GM23248 (cell line): ENCODE measurements at regions not wholly inside any gene's neighbourhood (a gene's known extent, or its start where the extent isn't known, plus 50 kb on each side); places are given as distances from the start of the nearest gene placed in this dataset.

Experiments used
- DNase-seq: peaks from one replicate; pipeline ENCODE4 v3.0.0-alpha.2; 2015
- H2AFZ ChIP-seq: fragments of 200-600 bp; sonication (generic); 2 replicates; pipeline ENCODE4 v1.6.1; 2016; ENCODE audit warnings: antibody characterized with exemption
- H3F3A ChIP-seq: fragments of 200-600 bp; sonication (generic); 2 replicates; pipeline ENCODE4 v1.6.1; 2016; ENCODE audit warnings: mild to moderate bottlenecking, antibody characterized with exemption, mixed run types; ENCODE audit not compliant: insufficient read depth
- H3K27ac ChIP-seq: fragments of 200-600 bp; sonication (generic); 2 replicates; pipeline ENCODE4 v1.5.1; 2016; ENCODE audit warnings: mild to moderate bottlenecking
- H3K27me3 ChIP-seq: fragments of 200-600 bp; sonication (generic); replicated peaks from 2 replicates; pipeline ENCODE4 v1.6.1; 2016; ENCODE audit warnings: mild to moderate bottlenecking; ENCODE audit not compliant: insufficient read depth
- H3K36me3 ChIP-seq: fragments of 200-600 bp; sonication (generic); 2 replicates; pipeline ENCODE4 v1.6.1; 2016; ENCODE audit warnings: low read depth, mild to moderate bottlenecking
- H3K4me1 ChIP-seq: fragments of 200-600 bp; sonication (generic); 2 replicates; pipeline ENCODE4 v1.6.1; 2016; ENCODE audit warnings: mild to moderate bottlenecking; ENCODE audit not compliant: insufficient read depth
- H3K4me2 ChIP-seq: fragments of 200-600 bp; sonication (generic); one replicate; pipeline ENCODE4 v1.6.1; 2016; ENCODE audit warnings: mild to moderate bottlenecking; ENCODE audit not compliant: unreplicated experiment
- H3K4me3 ChIP-seq: fragments of 200-600 bp; sonication (generic); 2 replicates; pipeline ENCODE4 v1.5.1; 2016; ENCODE audit warnings: mild to moderate bottlenecking
- H3K79me2 ChIP-seq: fragments of 200-600 bp; sonication (generic); 2 replicates; pipeline ENCODE4 v1.6.1; 2016; ENCODE audit warnings: mild to moderate bottlenecking; ENCODE audit not compliant: insufficient read depth
- H3K9ac ChIP-seq: fragments of 200-600 bp; sonication (generic); 2 replicates; pipeline ENCODE4 v1.6.1; 2016; ENCODE audit warnings: mild to moderate bottlenecking
- H3K9me2 ChIP-seq: fragments of 200-600 bp; sonication (generic); 2 replicates; pipeline ENCODE4 v1.6.1; 2016; ENCODE audit warnings: mixed run types, mild to moderate bottlenecking, moderate library complexity; ENCODE audit not compliant: insufficient read depth
- H3K9me3 ChIP-seq: fragments of 200-600 bp; sonication (generic); one replicate; pipeline ENCODE4 v1.6.1; 2017; ENCODE audit warnings: low read depth
- H4K20me1 ChIP-seq: fragments of 200-600 bp; sonication (generic); 2 replicates; pipeline ENCODE4 v1.6.0; 2016; ENCODE audit not compliant: insufficient read depth
- EZH2 ChIP-seq: fragments of 200-600 bp; sonication (generic); IDR thresholded peaks from 2 replicates; pipeline ENCODE4 v1.6.1; 2018; ENCODE audit warnings: antibody characterized with exemption, mild to moderate bottlenecking; ENCODE audit not compliant: insufficient read depth, poor library complexity, severe bottlenecking
- EZH2phosphoT487 ChIP-seq: fragments of 200-600 bp; sonication (generic); IDR thresholded peaks from 2 replicates; pipeline ENCODE4 v1.6.1; 2018; ENCODE audit warnings: antibody characterized with exemption, moderate library complexity, mild to moderate bottlenecking, low read depth; ENCODE audit not compliant: insufficient read depth
- WGBS, 2 experiments: methylation state at CpG; one replicate each; pipeline ENCODE4 v1.1.6; 2015 to 2017; ENCODE audit warnings: low lambda C conversion rate in 2 of 2, low coverage in 1 of 2; ENCODE audit errors: missing lambda C conversion rate in 2 of 2; 5-methylcytosine and 5-hydroxymethylcytosine counted together
- in situ Hi-C: fragments of 300-500 bp; cut with MboI; formaldehyde crosslinking; loops from 2 replicates; pipeline ENCODE4 v1.15.0; 2020

DNA sequence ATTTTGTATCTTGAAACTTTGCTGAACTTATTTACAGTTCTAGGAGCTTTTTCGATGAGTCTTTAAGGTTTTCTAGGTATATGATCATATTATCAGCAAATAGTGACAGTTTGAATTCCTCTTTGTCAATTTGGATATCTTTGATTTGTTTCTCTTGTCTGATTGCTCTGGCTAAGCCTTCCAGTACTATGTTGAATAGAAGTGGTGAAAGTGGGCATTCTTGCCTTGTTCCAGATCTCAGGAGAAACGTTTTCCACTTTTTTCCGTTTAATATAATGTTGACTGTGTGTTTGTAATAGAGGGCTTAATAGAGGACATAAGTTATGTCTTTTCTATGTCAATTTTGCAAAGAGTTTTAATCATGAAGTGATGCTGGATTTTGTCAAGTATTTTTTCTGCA lies 124.3 kb downstream of the ZNF280B start:
- H3K4me1 ChIP-seq: no peaks in the 10 kb centered on the region
- DNase-seq: no peak
- H3K27me3 ChIP-seq: peaks cover 11% of the 10 kb centered on the region
- H3K9me2 ChIP-seq: no peaks in the 10 kb centered on the region
- H3K27ac ChIP-seq: no peak overlapping the region
- no peak overlapping the region for H3K4me3 ChIP-seq
- no peaks in the 10 kb centered on the region for H3K9me3 ChIP-seq
- in situ Hi-C loops: no loop called here
- no peaks in the 10 kb centered on the region for H3F3A ChIP-seq
- no peaks in the 10 kb centered on the region for H3K36me3 ChIP-seq
- H3K4me2 ChIP-seq: no peak overlapping the region
- no peak overlapping the region for H3K9ac ChIP-seq
- H4K20me1 ChIP-seq: no peaks in the 10 kb centered on the region
- TF ChIP-seq EZH2: no peak
- no peak for TF ChIP-seq EZH2phosphoT487
- H3K79me2 ChIP-seq: no peaks in the 10 kb centered on the region
- no peak overlapping the region for H2AFZ ChIP-seq
- 1 to 4% methylated on average over 3 of the region's 3 CpGs for WGBS, 2 experiments

DNA sequence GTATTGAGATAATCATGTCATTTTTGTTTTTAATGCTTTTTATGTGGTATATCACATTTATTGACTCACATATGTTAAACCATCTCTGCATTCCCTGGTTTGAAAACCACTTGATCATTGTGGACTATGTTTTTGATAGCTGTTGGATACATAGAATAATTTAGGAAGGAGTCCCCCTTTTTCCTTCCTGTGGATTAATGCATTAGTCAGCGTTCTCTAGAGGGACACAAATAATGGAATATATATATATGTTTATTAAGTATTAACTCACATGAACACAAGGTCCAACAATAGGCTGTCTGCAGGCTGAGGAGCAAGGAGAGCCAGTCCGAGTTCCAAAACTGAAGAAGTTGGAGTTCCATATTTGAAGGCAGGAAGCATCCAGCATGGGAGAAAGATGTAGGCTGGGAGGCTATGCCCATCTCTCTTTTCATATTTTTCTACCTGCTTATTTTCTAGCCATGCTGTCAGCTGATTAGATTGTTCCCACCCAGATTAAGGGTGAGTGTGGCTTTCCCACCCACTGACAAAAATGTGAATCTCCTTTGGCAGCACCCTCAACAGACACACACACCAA lies 123.8 kb downstream of the ZNF280B start:
- Histone ChIP-seq H3K4me1 (no peaks in the 10 kb centered on the region), H3K27ac (no peak overlapping the region), H2AFZ (no peak overlapping the region), H3K9ac (no peak overlapping the region), H3K36me3 (no peaks in the 10 kb centered on the region), H4K20me1 (no peaks in the 10 kb centered on the region), H3K9me2 (no peaks in the 10 kb centered on the region), H3K9me3 (no peaks in the 10 kb centered on the region), H3K79me2 (no peaks in the 10 kb centered on the region), H3K4me3 (no peak overlapping the region), H3K4me2 (no peak overlapping the region), H3F3A (no peaks in the 10 kb centered on the region), H3K27me3 (peaks cover 9% of the 10 kb centered on the region)
- 0 to 10% methylated on average over 2 of the region's 2 CpGs for WGBS, 2 experiments
- TF ChIP-seq EZH2phosphoT487 (no peak), EZH2 (no peak)
- in situ Hi-C loops: no loop called here
- DNase-seq: no peak

DNA sequence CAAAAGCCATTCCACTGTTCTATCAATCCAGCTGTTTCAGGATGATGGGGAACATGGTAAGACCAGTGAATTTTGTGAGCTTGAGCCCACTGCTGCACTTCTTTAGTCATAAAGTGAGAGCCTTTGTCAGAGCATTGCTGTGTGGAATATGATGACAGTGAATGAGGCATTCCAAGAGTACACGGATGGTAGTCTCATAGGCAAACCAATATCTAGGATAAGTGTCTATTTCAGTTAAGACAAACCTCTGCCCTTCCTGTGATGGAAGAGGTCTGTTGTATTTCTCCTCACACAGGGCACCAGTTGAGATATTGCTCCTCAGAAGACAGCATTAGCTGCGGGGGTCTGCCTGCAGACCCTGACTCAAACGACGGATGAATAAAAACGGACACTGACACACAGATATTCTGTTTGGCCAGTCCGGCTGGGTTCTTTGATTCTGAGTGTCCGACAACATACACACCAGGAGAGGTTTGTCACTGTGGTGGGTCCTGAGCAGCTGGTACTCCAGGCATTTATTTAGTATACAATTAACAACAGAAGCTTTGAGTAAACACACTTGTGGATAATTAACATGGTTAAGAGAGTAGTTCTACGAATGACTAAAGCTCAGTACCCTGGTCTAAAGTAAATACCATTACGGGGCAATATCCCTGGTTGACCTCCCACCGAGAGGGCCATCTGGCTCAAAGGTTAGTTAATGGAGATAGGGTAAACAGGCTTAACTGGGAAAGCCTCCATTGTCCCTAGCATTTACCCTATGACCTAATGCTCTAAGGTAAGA lies 121.7 kb downstream of the ZNF280B start:
- H3K4me2 ChIP-seq: no peak overlapping the region
- H3K4me1 ChIP-seq: no peaks in the 10 kb centered on the region
- no peak overlapping the region for H3K27ac ChIP-seq
- WGBS, 2 experiments: 25 to 28% methylated on average over 10 of the region's 10 CpGs
- no peaks in the 10 kb centered on the region for H3K9me2 ChIP-seq
- in situ Hi-C loops: no loop called here
- no peak overlapping the region for H3K4me3 ChIP-seq
- H4K20me1 ChIP-seq: no peaks in the 10 kb centered on the region
- no peak overlapping the region for H2AFZ ChIP-seq
- TF ChIP-seq EZH2: no peak
- no peak for TF ChIP-seq EZH2phosphoT487
- peaks cover 19% of the 10 kb centered on the region for H3K27me3 ChIP-seq
- no peaks in the 10 kb centered on the region for H3F3A ChIP-seq
- no peak for DNase-seq
- H3K36me3 ChIP-seq: no peaks in the 10 kb centered on the region
- H3K9me3 ChIP-seq: no peaks in the 10 kb centered on the region
- no peaks in the 10 kb centered on the region for H3K79me2 ChIP-seq
- no peak overlapping the region for H3K9ac ChIP-seq

DNA sequence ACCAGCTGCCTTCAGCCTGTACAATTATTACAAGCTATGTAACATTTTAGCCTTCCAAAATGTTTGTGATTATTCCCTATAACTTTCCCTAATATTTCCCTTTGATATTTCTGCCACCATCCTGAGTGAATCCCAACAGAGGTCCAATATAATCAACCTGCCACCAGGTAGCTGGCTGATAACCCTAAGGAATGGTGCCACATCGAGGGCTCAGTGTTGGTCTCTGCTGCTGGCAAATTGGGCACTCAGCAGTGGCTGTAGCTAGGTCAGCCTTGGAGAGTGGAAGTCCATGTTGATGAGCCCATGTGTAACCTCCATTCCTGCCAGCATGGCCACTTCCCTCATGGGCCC lies 121.2 kb downstream of the ZNF280B start:
- no peaks in the 10 kb centered on the region for H4K20me1 ChIP-seq
- H3K4me1 ChIP-seq: no peaks in the 10 kb centered on the region
- H3K9me3 ChIP-seq: no peaks in the 10 kb centered on the region
- in situ Hi-C loops: no loop called here
- WGBS, 2 experiments: 13 to 17% methylated on average over 1 of the region's 1 CpG
- no peak for DNase-seq
- no peak overlapping the region for H3K4me2 ChIP-seq
- H3K9me2 ChIP-seq: no peaks in the 10 kb centered on the region
- H3K36me3 ChIP-seq: no peaks in the 10 kb centered on the region
- TF ChIP-seq EZH2phosphoT487: no peak
- no peak for TF ChIP-seq EZH2
- no peaks in the 10 kb centered on the region for H3F3A ChIP-seq
- H3K4me3 ChIP-seq: no peak overlapping the region
- H3K9ac ChIP-seq: no peak overlapping the region
- peaks cover 19% of the 10 kb centered on the region for H3K27me3 ChIP-seq
- no peak overlapping the region for H3K27ac ChIP-seq
- no peaks in the 10 kb centered on the region for H3K79me2 ChIP-seq
- H2AFZ ChIP-seq: no peak overlapping the region
